IMR-90 (cell line): ENCODE measurements at regions not wholly inside any gene's neighbourhood (a gene's known extent, or its start where the extent isn't known, plus 50 kb on each side); places are given as distances from the start of the nearest gene placed in this dataset.

ENCODE experiments used
- ATAC-seq: fragments of 200-7000 bp; cut with Tn5 transposase; 2 replicates; pipeline ENCODE4 v1.9.1; 2020; ENCODE audit warnings: low read depth, mild to moderate bottlenecking, moderate library complexity
- BruUV-seq: library from RNA; stranded (reverse); fragments of 400-500 nt; replicated peaks from 2 replicates; lab custom pipeline; 2021; lab: Mats Ljungman, UMichigan
- CTCF ChIA-PET: fragments of 300-600 bp; formaldehyde crosslinking; extraction: SDS; loops from one replicate; lab custom pipeline; 2021; ENCODE audit warnings: antibody characterized with exemption; lab: Yijun Ruan, JAX
- POLR2A ChIA-PET: fragments of 300-600 bp; sonication (Branson Sonifier 250); formaldehyde crosslinking; loops from one replicate; lab custom pipeline; 2022; ENCODE audit warnings: antibody characterized with exemption; ENCODE audit not compliant: unreplicated experiment; lab: Charles Lee
- DNase-seq: peaks from one replicate; pipeline ENCODE4 v3.0.0; 2013
- H2AFZ ChIP-seq: replicated peaks from 2 replicates; pipeline ENCODE3; 2013; ENCODE audit warnings: low read length, mild to moderate bottlenecking; ENCODE audit not compliant: poor library complexity
- H2AK5ac ChIP-seq: 2 replicates; pipeline ENCODE4 v1.6.1; 2013; ENCODE audit warnings: low read depth, low read length, inconsistent platforms
- H2AK9ac ChIP-seq: replicated peaks from 2 replicates; pipeline ENCODE3; 2013; ENCODE audit warnings: mild to moderate bottlenecking, low read depth, low read length, moderate library complexity; ENCODE audit not compliant: poor library complexity
- H2BK120ac ChIP-seq: 2 replicates; pipeline ENCODE4 v1.6.1; 2013; ENCODE audit warnings: low read depth, low read length, inconsistent platforms
- H2BK15ac ChIP-seq: 3 replicates; pipeline ENCODE4 v1.6.1; 2013; ENCODE audit warnings: low read depth, low read length, inconsistent platforms
- H2BK20ac ChIP-seq: 2 replicates; pipeline ENCODE4 v1.6.1; 2013; ENCODE audit warnings: low read depth, mild to moderate bottlenecking, inconsistent platforms, low read length, moderate library complexity
- H2BK5ac ChIP-seq: 2 replicates; pipeline ENCODE4 v1.6.1; 2013; ENCODE audit warnings: mild to moderate bottlenecking, low read depth, low read length, inconsistent platforms; ENCODE audit not compliant: poor library complexity, severe bottlenecking
- H3K14ac ChIP-seq: replicated peaks from 2 replicates; pipeline ENCODE4 v1.6.1; 2013; ENCODE audit warnings: low read depth, low read length, inconsistent platforms
- H3K18ac ChIP-seq: 2 replicates; pipeline ENCODE4 v1.6.1; 2013; ENCODE audit warnings: low read depth, low read length, control low read depth
- H3K23ac ChIP-seq: 2 replicates; pipeline ENCODE4 v1.6.1; 2013; ENCODE audit warnings: low read depth, low read length, inconsistent platforms
- H3K27ac ChIP-seq: 2 replicates; pipeline ENCODE4 v1.5.1; 2013; ENCODE audit warnings: mild to moderate bottlenecking, control low read depth, low read length; ENCODE audit not compliant: insufficient read depth
- H3K27me3 ChIP-seq: 2 replicates; pipeline ENCODE4 v1.6.1; 2013; ENCODE audit warnings: low read length; ENCODE audit not compliant: control insufficient read depth, insufficient read depth
- H3K36me3 ChIP-seq: 2 replicates; pipeline ENCODE4 v1.6.1; 2013; ENCODE audit warnings: low read length, mixed read lengths; ENCODE audit not compliant: control insufficient read depth, insufficient read depth
- H3K4ac ChIP-seq: 2 replicates; pipeline ENCODE4 v1.6.1; 2013; ENCODE audit warnings: low read depth, low read length, inconsistent platforms
- H3K4me1 ChIP-seq: 2 replicates; pipeline ENCODE4 v1.6.1; 2013; ENCODE audit warnings: low read length, mixed read lengths; ENCODE audit not compliant: control insufficient read depth, insufficient read depth
- H3K4me2 ChIP-seq: 2 replicates; pipeline ENCODE4 v1.6.1; 2013; ENCODE audit warnings: low read depth, mild to moderate bottlenecking, control low read depth, low read length, moderate library complexity
- H3K4me3 ChIP-seq: 2 replicates; pipeline ENCODE4 v1.5.1; 2013; ENCODE audit warnings: low read depth, mild to moderate bottlenecking, control low read depth, low read length, moderate library complexity; ENCODE audit not compliant: insufficient read depth
- H3K56ac ChIP-seq: 2 replicates; pipeline ENCODE4 v1.6.1; 2013; ENCODE audit warnings: low read length, inconsistent platforms; ENCODE audit not compliant: insufficient read depth; ENCODE audit errors: extremely low read depth
- H3K79me1 ChIP-seq, 2 experiments: 2 replicates each; pipeline ENCODE4 v1.6.1; 2013; ENCODE audit warnings: low read length in 2 of 2, inconsistent platforms in 1 of 2, low read depth in 1 of 2
- H3K9ac ChIP-seq: 2 replicates; pipeline ENCODE4 v1.6.1; 2013; ENCODE audit warnings: low read depth, low read length, control low read depth
- H3K9me1 ChIP-seq: 2 replicates; pipeline ENCODE4 v1.6.1; 2013; ENCODE audit warnings: low read length, inconsistent platforms; ENCODE audit not compliant: insufficient read depth
- H3K9me3 ChIP-seq: 2 replicates; pipeline ENCODE4 v1.6.1; 2013; ENCODE audit warnings: low read length; ENCODE audit not compliant: control insufficient read depth, insufficient read depth
- H4K20me1 ChIP-seq: 2 replicates; pipeline ENCODE4 v1.6.1; 2013; ENCODE audit warnings: low read length, inconsistent platforms; ENCODE audit not compliant: insufficient read depth
- H4K5ac ChIP-seq: 2 replicates; pipeline ENCODE4 v1.6.1; 2013; ENCODE audit warnings: mild to moderate bottlenecking, low read depth, low read length, control low read depth
- H4K8ac ChIP-seq, 2 experiments: 2 replicates each; pipeline ENCODE4 v1.6.1; 2013; ENCODE audit warnings: low read depth in 2 of 2, low read length in 2 of 2, control low read depth in 1 of 2, inconsistent platforms in 1 of 2
- H4K91ac ChIP-seq: 2 replicates; pipeline ENCODE4 v1.6.1; 2013; ENCODE audit warnings: low read depth, low read length, inconsistent platforms; ENCODE audit not compliant: insufficient read depth
- BHLHE40 ChIP-seq: fragments of 150-350 bp; IDR thresholded peaks from 2 replicates; pipeline ENCODE4 v1.6.1; 2016; ENCODE audit warnings: mild to moderate bottlenecking, low read depth, low read length
- CEBPB ChIP-seq: IDR thresholded peaks from 2 replicates; pipeline ENCODE4 v1.6.1; 2012; ENCODE audit warnings: low read depth, low read length, improper control_type of control experiment
- CHD1 ChIP-seq: IDR thresholded peaks from 2 replicates; pipeline ENCODE4 v1.6.1; 2012; ENCODE audit warnings: low read depth, low read length, improper control_type of control experiment
- CTCF ChIP-seq: conservative IDR thresholded peaks from 2 replicates; pipeline ENCODE4 v1.5.1; 2012; ENCODE audit warnings: mild to moderate bottlenecking, low read depth, low read length, improper control_type of control experiment
- ELK1 ChIP-seq: fragments of 150-350 bp; IDR thresholded peaks from 2 replicates; pipeline ENCODE4 v1.6.1; 2016; ENCODE audit warnings: low read depth, mild to moderate bottlenecking, low read length, moderate library complexity, borderline replicate concordance
- FOS ChIP-seq: fragments of 150-350 bp; IDR thresholded peaks from 2 replicates; pipeline ENCODE4 v1.6.1; 2016; ENCODE audit warnings: low read depth, low read length
- MAZ ChIP-seq: IDR thresholded peaks from 2 replicates; pipeline ENCODE4 v1.6.1; 2012; ENCODE audit warnings: low read depth, mild to moderate bottlenecking, low read length, improper control_type of control experiment, moderate library complexity, borderline replicate concordance
- MXI1 ChIP-seq: IDR thresholded peaks from 2 replicates; pipeline ENCODE4 v1.6.1; 2012; ENCODE audit warnings: low read depth, mild to moderate bottlenecking, low read length, moderate library complexity, borderline replicate concordance
- NFE2L2 ChIP-seq: fragments of 150-350 bp; IDR thresholded peaks from 2 replicates; pipeline ENCODE4 v1.6.1; 2016; ENCODE audit warnings: low read depth, mild to moderate bottlenecking, low read length
- RAD21 ChIP-seq: IDR thresholded peaks from 2 replicates; pipeline ENCODE4 v1.6.1; 2012; ENCODE audit warnings: low read length, improper control_type of control experiment
- RFX5 ChIP-seq: IDR thresholded peaks from 2 replicates; pipeline ENCODE4 v1.8.0; 2012; ENCODE audit warnings: low read depth, mild to moderate bottlenecking, low read length, moderate library complexity
- SMC3 ChIP-seq: fragments of 150-350 bp; IDR thresholded peaks from 2 replicates; pipeline ENCODE4 v1.6.1; 2016; ENCODE audit warnings: low read depth, mild to moderate bottlenecking, antibody characterized with exemption, low read length, moderate library complexity
- USF2 ChIP-seq: fragments of 150-350 bp; IDR thresholded peaks from 2 replicates; pipeline ENCODE4 v1.6.1; 2017; ENCODE audit warnings: mild to moderate bottlenecking, antibody characterized with exemption, low read length, low read depth
- WGBS, 2 experiments: methylation state at CpG; one replicate each; pipeline versions ENCODE4 v1.1.5 to v1.1.7; 2013; ENCODE audit warnings: missing lambda C conversion rate in 2 of 2; ENCODE audit not compliant: insufficient read length in 1 of 2; ENCODE audit errors: extremely low coverage in 2 of 2; 5-methylcytosine and 5-hydroxymethylcytosine counted together
- dilution Hi-C: fragments of 300-500 bp; cut with HindIII; formaldehyde crosslinking; loops from one replicate; pipeline ENCODE4 v1.14.3; 2018; ENCODE audit warnings: low sequenced_read_pairs; ENCODE audit not compliant: unreplicated experiment
- in situ Hi-C: fragments of 300-500 bp; cut with MboI; formaldehyde crosslinking; loops from 3 replicates; pipeline ENCODE4 v1.14.3; 2019; ENCODE audit warnings: low sequenced_read_pairs, inconsistent platforms, mixed read lengths
- intact Hi-C: fragments of 100-400 bp; cut with micrococcal nuclease; formaldehyde crosslinking; loops from 2 replicates; pipeline ENCODE4 v1.10.0; 2022

- DNase-seq (peak; percentile 57), ATAC-seq (peak; percentile 69)
- Histone ChIP-seq H4K8ac (peak overlapping the region; percentile 87 to 96), H4K20me1 (no peaks in the 10 kb centered on the region), H3K36me3 (no peaks in the 10 kb centered on the region), H3K56ac (peak overlapping the region; percentile 71; the same call in 1 of the 2 replicates), H3K14ac (peak overlapping the region; percentile 88), H2BK20ac (peak overlapping the region; percentile 96), H4K91ac (peak overlapping the region; percentile 98), H3K23ac (peak overlapping the region; percentile 47; the same call in 1 of the 2 replicates), H3K9ac (peak overlapping the region; percentile 27; the same call in 1 of the 2 replicates), H3K27me3 (no peaks in the 10 kb centered on the region), H3K27ac (peak overlapping the region; percentile 51), H3K4me3 (no peak overlapping the region), H4K5ac (peak overlapping the region; percentile 58; the same call in 1 of the 2 replicates), H2BK120ac (peak overlapping the region; percentile 99), H3K9me3 (no peaks in the 10 kb centered on the region), H3K18ac (peak overlapping the region; percentile 67), H3K4ac (peak overlapping the region; percentile 98), H3K4me1 (peaks cover 22% of the 10 kb centered on the region), H2AK5ac (peak overlapping the region; percentile 96), H2AK9ac (peak overlapping the region; percentile 98), H2BK5ac (peak overlapping the region; percentile 82), H2AFZ (peak overlapping the region; percentile 94), H2BK15ac (peak overlapping the region; percentile 100; the same call in 2 of the 3 replicates), H3K4me2 (no peak overlapping the region), H3K9me1 (peaks cover 36% of the 10 kb centered on the region), H3K79me1 (0 out of 4 replicates have a peak, but pooled peaks cover 0 to 4% of the 10 kb centered on the region in 2 experiments)
- dilution Hi-C loops = no loop called here
- intact Hi-C loops = no loop called here
- CTCF ChIA-PET = interaction anchor here (1.0 kb wide), 1 partner anchor 20 kb away, joined by 3 read pairs; no protein-coding TSS in a partner anchor
- in situ Hi-C loops = no loop called here
- 48% methylated on average over 14 of the region's 24 CpGs; no CpG with 5 or more reads in 1 of the 2 experiments for WGBS, 2 experiments
- POLR2A ChIA-PET = no interaction called here
- no TSS peak for BruUV-seq
- TF ChIP-seq MAZ (0 out of 2 replicates have a peak, but pooled peaks have one; percentile 32), NFE2L2 (no peak), CTCF (no peak), FOS (peak; percentile 42; the same call in 1 of the 2 replicates), USF2 (no peak), BHLHE40 (no peak), ELK1 (no peak), RFX5 (no peak), CHD1 (no peak), CEBPB (no peak), SMC3 (no peak), RAD21 (peak; percentile 12; the same call in 1 of the 2 replicates), MXI1 (no peak)
Observed at GRCh38 chr11:69948256-69949141, 129.3 kb upstream of the FGF3 start.
